GM12878 (cell line): ENCODE measurements at regions not wholly inside any gene's neighbourhood (a gene's known extent, or its start where the extent isn't known, plus 50 kb on each side); places are given as distances from the start of the nearest gene placed in this dataset.

Experiments used
- CBX3 ChIP-seq: fragments of 200-600 bp; sonication (generic); IDR thresholded peaks from 2 replicates; pipeline ENCODE4 v1.6.1; 2016; ENCODE audit warnings: low read depth, borderline replicate concordance
- CEBPZ ChIP-seq: fragments of 150-350 bp; IDR thresholded peaks from 2 replicates; pipeline ENCODE4 v1.6.1; 2016; ENCODE audit warnings: low read depth, low read length
- CHD2 ChIP-seq: IDR thresholded peaks from 2 replicates; pipeline ENCODE4 v1.6.1; 2011; ENCODE audit warnings: low read depth, low read length, improper control_type of control experiment, borderline replicate concordance
- ETV6 ChIP-seq, 2 experiments: fragments of 450-650 bp in 1 of 2; IDR thresholded peaks in 1 of 2; conservative IDR thresholded peaks in 1 of 2; 2 replicates each; pipeline ENCODE4 v1.6.1; 2014; ENCODE audit warnings: antibody characterized with exemption in 1 of 2, borderline replicate concordance in 1 of 2, low read depth in 1 of 2, mild to moderate bottlenecking in 1 of 2, moderate library complexity in 1 of 2
- HCFC1 ChIP-seq: fragments of 150-350 bp; IDR thresholded peaks from 2 replicates; pipeline ENCODE4 v1.6.1; 2014; ENCODE audit warnings: low read length
- KAT2A ChIP-seq: conservative IDR thresholded peaks from 2 replicates; pipeline ENCODE4 v1.6.1; 2011; ENCODE audit warnings: low read depth, low read length; ENCODE audit not compliant: control insufficient read depth
- POLR2AphosphoS5 ChIP-seq: IDR thresholded peaks from 2 replicates; pipeline ENCODE4 v1.6.1; 2011; ENCODE audit warnings: mild to moderate bottlenecking, low read length, inconsistent platforms
- RAD51 ChIP-seq: fragments of 450-650 bp; IDR thresholded peaks from 2 replicates; pipeline ENCODE4 v1.6.1; 2016; ENCODE audit warnings: moderate library complexity, mild to moderate bottlenecking, inconsistent platforms
- SIX5 ChIP-seq: IDR thresholded peaks from 2 replicates; pipeline ENCODE4 v1.6.1; 2011; ENCODE audit warnings: mild to moderate bottlenecking, low read depth, low read length, moderate library complexity; ENCODE audit not compliant: severe bottlenecking
- SREBF1 ChIP-seq: IDR thresholded peaks from 2 replicates; pipeline ENCODE4 v1.6.1; 2012; ENCODE audit warnings: mild to moderate bottlenecking, low read length
- TAF1 ChIP-seq: IDR thresholded peaks from 2 replicates; pipeline ENCODE4 v1.6.1; 2011; ENCODE audit warnings: mild to moderate bottlenecking, low read depth, low read length, borderline replicate concordance
- TCF12 ChIP-seq: IDR thresholded peaks from 2 replicates; pipeline ENCODE4 v1.6.1; 2011; ENCODE audit warnings: low read depth, mild to moderate bottlenecking, low read length
- TCF3 ChIP-seq: IDR thresholded peaks from 2 replicates; pipeline ENCODE4 v1.6.1; 2012; ENCODE audit warnings: low read depth, mild to moderate bottlenecking, low read length, borderline replicate concordance; ENCODE audit not compliant: insufficient read depth
- TF ChIP-seq, protein P1 (sequence below): IDR thresholded peaks from 2 replicates; pipeline ENCODE4 v1.6.1; 2011; ENCODE audit warnings: mild to moderate bottlenecking, low read depth, low read length, moderate library complexity; ENCODE audit not compliant: insufficient replicate concordance
- TF ChIP-seq, protein P2 (sequence below): fragments of 150-350 bp; IDR thresholded peaks from 2 replicates; pipeline ENCODE4 v1.6.1; 2014; ENCODE audit warnings: mild to moderate bottlenecking, low read depth, low read length
- TF ChIP-seq, protein P3 (sequence below): fragments of 450-650 bp; IDR thresholded peaks from 2 replicates; pipeline ENCODE4 v1.6.1; 2016; ENCODE audit warnings: mild to moderate bottlenecking
- TF ChIP-seq, protein P4 (sequence below): IDR thresholded peaks from 2 replicates; pipeline ENCODE4 v1.6.1; 2012; ENCODE audit warnings: mild to moderate bottlenecking, low read depth, low read length

- TF ChIP-seq, protein P1, sequence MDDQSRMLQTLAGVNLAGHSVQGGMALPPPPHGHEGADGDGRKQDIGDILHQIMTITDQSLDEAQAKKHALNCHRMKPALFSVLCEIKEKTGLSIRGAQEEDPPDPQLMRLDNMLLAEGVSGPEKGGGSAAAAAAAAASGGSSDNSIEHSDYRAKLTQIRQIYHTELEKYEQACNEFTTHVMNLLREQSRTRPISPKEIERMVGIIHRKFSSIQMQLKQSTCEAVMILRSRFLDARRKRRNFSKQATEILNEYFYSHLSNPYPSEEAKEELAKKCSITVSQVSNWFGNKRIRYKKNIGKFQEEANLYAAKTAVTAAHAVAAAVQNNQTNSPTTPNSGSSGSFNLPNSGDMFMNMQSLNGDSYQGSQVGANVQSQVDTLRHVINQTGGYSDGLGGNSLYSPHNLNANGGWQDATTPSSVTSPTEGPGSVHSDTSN = no peak
- TF ChIP-seq SIX5 (no peak), RAD51 (no peak), CEBPZ (no peak), TAF1 (no peak), HCFC1 (no peak), TCF12 (0 out of 2 replicates have a peak, but pooled peaks have one; percentile 4), KAT2A (no peak), SREBF1 (no peak), ETV6 (conservative IDR thresholded peaks at IDR 0.05 in 1 of 2, IDR thresholded peaks at IDR 0.05 in 1 of 2; ENCODE audit: borderline replicate concordance in 1 of 2, low read depth in 1 of 2) (no peak), POLR2AphosphoS5 (no peak), CBX3 (no peak), CHD2 (no peak), TCF3 (no peak)
- TF ChIP-seq, protein P2, sequence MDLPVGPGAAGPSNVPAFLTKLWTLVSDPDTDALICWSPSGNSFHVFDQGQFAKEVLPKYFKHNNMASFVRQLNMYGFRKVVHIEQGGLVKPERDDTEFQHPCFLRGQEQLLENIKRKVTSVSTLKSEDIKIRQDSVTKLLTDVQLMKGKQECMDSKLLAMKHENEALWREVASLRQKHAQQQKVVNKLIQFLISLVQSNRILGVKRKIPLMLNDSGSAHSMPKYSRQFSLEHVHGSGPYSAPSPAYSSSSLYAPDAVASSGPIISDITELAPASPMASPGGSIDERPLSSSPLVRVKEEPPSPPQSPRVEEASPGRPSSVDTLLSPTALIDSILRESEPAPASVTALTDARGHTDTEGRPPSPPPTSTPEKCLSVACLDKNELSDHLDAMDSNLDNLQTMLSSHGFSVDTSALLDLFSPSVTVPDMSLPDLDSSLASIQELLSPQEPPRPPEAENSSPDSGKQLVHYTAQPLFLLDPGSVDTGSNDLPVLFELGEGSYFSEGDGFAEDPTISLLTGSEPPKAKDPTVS = no peak
- TF ChIP-seq, protein P3, sequence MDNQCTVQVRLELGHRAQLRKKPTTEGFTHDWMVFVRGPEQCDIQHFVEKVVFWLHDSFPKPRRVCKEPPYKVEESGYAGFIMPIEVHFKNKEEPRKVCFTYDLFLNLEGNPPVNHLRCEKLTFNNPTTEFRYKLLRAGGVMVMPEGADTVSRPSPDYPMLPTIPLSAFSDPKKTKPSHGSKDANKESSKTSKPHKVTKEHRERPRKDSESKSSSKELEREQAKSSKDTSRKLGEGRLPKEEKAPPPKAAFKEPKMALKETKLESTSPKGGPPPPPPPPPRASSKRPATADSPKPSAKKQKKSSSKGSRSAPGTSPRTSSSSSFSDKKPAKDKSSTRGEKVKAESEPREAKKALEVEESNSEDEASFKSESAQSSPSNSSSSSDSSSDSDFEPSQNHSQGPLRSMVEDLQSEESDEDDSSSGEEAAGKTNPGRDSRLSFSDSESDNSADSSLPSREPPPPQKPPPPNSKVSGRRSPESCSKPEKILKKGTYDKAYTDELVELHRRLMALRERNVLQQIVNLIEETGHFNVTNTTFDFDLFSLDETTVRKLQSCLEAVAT = peak; percentile 44; the same call in 1 of the 2 replicates
- TF ChIP-seq, protein P4, sequence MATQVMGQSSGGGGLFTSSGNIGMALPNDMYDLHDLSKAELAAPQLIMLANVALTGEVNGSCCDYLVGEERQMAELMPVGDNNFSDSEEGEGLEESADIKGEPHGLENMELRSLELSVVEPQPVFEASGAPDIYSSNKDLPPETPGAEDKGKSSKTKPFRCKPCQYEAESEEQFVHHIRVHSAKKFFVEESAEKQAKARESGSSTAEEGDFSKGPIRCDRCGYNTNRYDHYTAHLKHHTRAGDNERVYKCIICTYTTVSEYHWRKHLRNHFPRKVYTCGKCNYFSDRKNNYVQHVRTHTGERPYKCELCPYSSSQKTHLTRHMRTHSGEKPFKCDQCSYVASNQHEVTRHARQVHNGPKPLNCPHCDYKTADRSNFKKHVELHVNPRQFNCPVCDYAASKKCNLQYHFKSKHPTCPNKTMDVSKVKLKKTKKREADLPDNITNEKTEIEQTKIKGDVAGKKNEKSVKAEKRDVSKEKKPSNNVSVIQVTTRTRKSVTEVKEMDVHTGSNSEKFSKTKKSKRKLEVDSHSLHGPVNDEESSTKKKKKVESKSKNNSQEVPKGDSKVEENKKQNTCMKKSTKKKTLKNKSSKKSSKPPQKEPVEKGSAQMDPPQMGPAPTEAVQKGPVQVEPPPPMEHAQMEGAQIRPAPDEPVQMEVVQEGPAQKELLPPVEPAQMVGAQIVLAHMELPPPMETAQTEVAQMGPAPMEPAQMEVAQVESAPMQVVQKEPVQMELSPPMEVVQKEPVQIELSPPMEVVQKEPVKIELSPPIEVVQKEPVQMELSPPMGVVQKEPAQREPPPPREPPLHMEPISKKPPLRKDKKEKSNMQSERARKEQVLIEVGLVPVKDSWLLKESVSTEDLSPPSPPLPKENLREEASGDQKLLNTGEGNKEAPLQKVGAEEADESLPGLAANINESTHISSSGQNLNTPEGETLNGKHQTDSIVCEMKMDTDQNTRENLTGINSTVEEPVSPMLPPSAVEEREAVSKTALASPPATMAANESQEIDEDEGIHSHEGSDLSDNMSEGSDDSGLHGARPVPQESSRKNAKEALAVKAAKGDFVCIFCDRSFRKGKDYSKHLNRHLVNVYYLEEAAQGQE = no peak
Measured at GRCh38 chr2:8469709-8470493, 212.0 kb upstream of the ID2 start (continued).
